ENCODE measurements at regions not wholly inside any gene's neighbourhood (a gene's known extent, or its start where the extent isn't known, plus 50 kb on each side); places are given as distances from the start of the nearest gene placed in this dataset.

DNA sequence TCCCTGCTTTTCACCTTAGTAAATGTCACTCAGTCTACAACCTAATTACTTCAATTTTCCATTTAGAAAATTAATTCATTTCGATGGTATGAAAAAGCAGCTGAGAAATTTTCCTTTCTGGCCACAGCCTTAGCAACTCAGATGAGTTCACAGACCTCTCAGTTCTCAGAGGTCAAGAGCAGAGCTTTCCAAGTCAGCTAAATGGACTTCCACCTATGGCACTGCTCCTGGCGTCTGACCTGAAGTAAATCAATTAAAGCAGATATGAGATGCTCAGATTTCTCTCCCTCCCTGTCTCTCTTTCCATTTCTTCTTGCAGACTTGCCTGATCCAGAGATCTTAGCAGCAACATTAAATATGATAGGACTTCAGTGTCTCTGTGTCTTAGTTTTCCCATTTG is 412.6 kb downstream of the QKI start:
- TF ChIP-seq CBFB (CRISPR knock-in tag; IDR thresholded peaks at IDR 0.05) (no peak), SMC3 (IDR thresholded peaks at IDR 0.05; ENCODE audit: low read length) (no peak), YY1 (IDR thresholded peaks at IDR 0.05; ENCODE audit: insufficient read depth, insufficient replicate concordance, low read depth, low read length) (no peak), NFE2 (CRISPR knock-in tag; IDR thresholded peaks at IDR 0.05) (no peak), ZBTB3 (CRISPR knock-in tag; IDR thresholded peaks at IDR 0.05; ENCODE audit: borderline replicate concordance, low read depth) (no peak), CEBPB (IDR thresholded peaks at IDR 0.05; ENCODE audit: borderline replicate concordance, low read depth, low read length) (no peak), SP5 (CRISPR knock-in tag; IDR thresholded peaks at IDR 0.05; ENCODE audit: borderline replicate concordance, low read depth) (no peak), RBM39 (IDR thresholded peaks at IDR 0.05; ENCODE audit: low read depth, low read length, poor library complexity, severe bottlenecking) (no peak), CREB1 (IDR thresholded peaks at IDR 0.05) (no peak), CREB1 (CRISPR knock-in tag; IDR thresholded peaks at IDR 0.05) (no peak), NR2F6 (IDR thresholded peaks at IDR 0.05) (no peak), NR2F6 (CRISPR knock-in tag; IDR thresholded peaks at IDR 0.05) (no peak)
- TF ChIP-seq, protein P1, sequence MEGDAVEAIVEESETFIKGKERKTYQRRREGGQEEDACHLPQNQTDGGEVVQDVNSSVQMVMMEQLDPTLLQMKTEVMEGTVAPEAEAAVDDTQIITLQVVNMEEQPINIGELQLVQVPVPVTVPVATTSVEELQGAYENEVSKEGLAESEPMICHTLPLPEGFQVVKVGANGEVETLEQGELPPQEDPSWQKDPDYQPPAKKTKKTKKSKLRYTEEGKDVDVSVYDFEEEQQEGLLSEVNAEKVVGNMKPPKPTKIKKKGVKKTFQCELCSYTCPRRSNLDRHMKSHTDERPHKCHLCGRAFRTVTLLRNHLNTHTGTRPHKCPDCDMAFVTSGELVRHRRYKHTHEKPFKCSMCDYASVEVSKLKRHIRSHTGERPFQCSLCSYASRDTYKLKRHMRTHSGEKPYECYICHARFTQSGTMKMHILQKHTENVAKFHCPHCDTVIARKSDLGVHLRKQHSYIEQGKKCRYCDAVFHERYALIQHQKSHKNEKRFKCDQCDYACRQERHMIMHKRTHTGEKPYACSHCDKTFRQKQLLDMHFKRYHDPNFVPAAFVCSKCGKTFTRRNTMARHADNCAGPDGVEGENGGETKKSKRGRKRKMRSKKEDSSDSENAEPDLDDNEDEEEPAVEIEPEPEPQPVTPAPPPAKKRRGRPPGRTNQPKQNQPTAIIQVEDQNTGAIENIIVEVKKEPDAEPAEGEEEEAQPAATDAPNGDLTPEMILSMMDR (CRISPR knock-in tag; IDR thresholded peaks at IDR 0.05): no peak
- TF ChIP-seq, protein P2, sequence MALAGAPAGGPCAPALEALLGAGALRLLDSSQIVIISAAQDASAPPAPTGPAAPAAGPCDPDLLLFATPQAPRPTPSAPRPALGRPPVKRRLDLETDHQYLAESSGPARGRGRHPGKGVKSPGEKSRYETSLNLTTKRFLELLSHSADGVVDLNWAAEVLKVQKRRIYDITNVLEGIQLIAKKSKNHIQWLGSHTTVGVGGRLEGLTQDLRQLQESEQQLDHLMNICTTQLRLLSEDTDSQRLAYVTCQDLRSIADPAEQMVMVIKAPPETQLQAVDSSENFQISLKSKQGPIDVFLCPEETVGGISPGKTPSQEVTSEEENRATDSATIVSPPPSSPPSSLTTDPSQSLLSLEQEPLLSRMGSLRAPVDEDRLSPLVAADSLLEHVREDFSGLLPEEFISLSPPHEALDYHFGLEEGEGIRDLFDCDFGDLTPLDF (CRISPR knock-in tag; IDR thresholded peaks at IDR 0.05): no peak

Data from HepG2 (cell line).